ENCODE measurements at regions not wholly inside any gene's neighbourhood (a gene's known extent, or its start where the extent isn't known, plus 50 kb on each side); places are given as distances from the start of the nearest gene placed in this dataset.

GRCh38 chr5:88613051-88613450 lies 269.9 kb downstream of the MEF2C start:
- DNase-seq = no peak

GRCh38 chr5:88610586-88610985 lies 272.4 kb downstream of the MEF2C start:
- no peak for DNase-seq

- DNase-seq = no peak
Measured at GRCh38 chr5:88607492-88607891, 275.5 kb downstream of the MEF2C start.

- no peak for DNase-seq
Measured at GRCh38 chr5:88606626-88607025, 276.4 kb downstream of the MEF2C start.

GRCh38 chr5:88606173-88606572 lies 276.8 kb downstream of the MEF2C start:
- DNase-seq = no peak

- no peak for DNase-seq
Measured at GRCh38 chr5:88602584-88602983, 280.4 kb downstream of the MEF2C start.

GRCh38 chr5:88594441-88594840 lies 288.5 kb downstream of the MEF2C start:
- DNase-seq = no peak

GRCh38 chr5:88588609-88589008 lies 294.4 kb downstream of the MEF2C start:
- DNase-seq = no peak

- no peak for DNase-seq
Measured at GRCh38 chr5:88583471-88583870, 299.5 kb downstream of the MEF2C start.

- DNase-seq = no peak
Measured at GRCh38 chr5:88558366-88558765, 289.7 kb upstream of the TMEM161B start.

GRCh38 chr5:88557881-88558280 lies 289.2 kb upstream of the TMEM161B start:
- no peak for DNase-seq

GRCh38 chr5:88557131-88557530 lies 288.5 kb upstream of the TMEM161B start:
- no peak for DNase-seq

GRCh38 chr5:88556406-88556805 lies 287.8 kb upstream of the TMEM161B start:
- no peak for DNase-seq

- DNase-seq = no peak
Measured at GRCh38 chr5:88555674-88556073, 287.0 kb upstream of the TMEM161B start.

GRCh38 chr5:88553986-88554385 lies 285.3 kb upstream of the TMEM161B start:
- no peak for DNase-seq

GRCh38 chr5:88553136-88553875 lies 284.7 kb upstream of the TMEM161B start:
- DNase-seq = no peak

- DNase-seq = no peak
Measured at GRCh38 chr5:88552426-88552825, 283.8 kb upstream of the TMEM161B start.

GRCh38 chr5:88551724-88552345 lies 283.2 kb upstream of the TMEM161B start:
- no peak for DNase-seq

GRCh38 chr5:88550736-88551135 lies 282.1 kb upstream of the TMEM161B start:
- DNase-seq = no peak

- DNase-seq = no peak
Measured at GRCh38 chr5:88548136-88548805, 279.6 kb upstream of the TMEM161B start.

- no peak for DNase-seq
Measured at GRCh38 chr5:88545338-88545737, 276.7 kb upstream of the TMEM161B start.

GRCh38 chr5:88544671-88545070 lies 276.0 kb upstream of the TMEM161B start:
- DNase-seq = no peak

- no peak for DNase-seq
Measured at GRCh38 chr5:88544136-88544645, 275.5 kb upstream of the TMEM161B start.

- no peak for DNase-seq
Measured at GRCh38 chr5:88542786-88543185, 274.1 kb upstream of the TMEM161B start.

Measured in NCI-H748 treated with DMSO at 0.1 percent for 48 hours (cell line).